Neural cell (in vitro differentiated cells): ENCODE measurements at regions not wholly inside any gene's neighbourhood (a gene's known extent, or its start where the extent isn't known, plus 50 kb on each side); places are given as distances from the start of the nearest gene placed in this dataset.
A peak's percentile ranks its signal among the peaks of the same experiment; 100 is the strongest.

Experiments
- EP300 ChIP-seq: fragments of 450-650 bp; conservative IDR thresholded peaks from 2 replicates; pipeline ENCODE4 v1.6.1; 2014; ENCODE audit warnings: antibody characterized with exemption, mild to moderate bottlenecking, moderate library complexity; ENCODE audit not compliant: poor library complexity, severe bottlenecking
- EZH2 ChIP-seq: fragments of 200-600, 300-800 bp; shearing (Covaris generic), sonication (generic); IDR thresholded peaks from 2 replicates; pipeline ENCODE4 v1.6.1; 2014; ENCODE audit warnings: antibody characterized with exemption, low read length, borderline replicate concordance, mild to moderate bottlenecking; ENCODE audit not compliant: insufficient read depth, poor library complexity, severe bottlenecking
- MXI1 ChIP-seq: fragments of 450-650 bp; conservative IDR thresholded peaks from 2 replicates; pipeline ENCODE4 v1.6.1; 2014; ENCODE audit warnings: antibody characterized with exemption, mild to moderate bottlenecking; ENCODE audit not compliant: poor library complexity, severe bottlenecking
- POLR2AphosphoS5 ChIP-seq: IDR thresholded peaks from 2 replicates; pipeline ENCODE4 v1.6.1; 2012
- REST ChIP-seq: IDR thresholded peaks from 2 replicates; pipeline ENCODE4 v1.6.1; 2012; ENCODE audit warnings: borderline replicate concordance
- TAF1 ChIP-seq: IDR thresholded peaks from 2 replicates; pipeline ENCODE4 v1.6.1; 2012; ENCODE audit warnings: low read depth
- TF ChIP-seq, protein P1 (sequence below): fragments of 450-650 bp; IDR thresholded peaks from 2 replicates; pipeline ENCODE4 v1.5.1; 2014; ENCODE audit warnings: antibody characterized with exemption, mild to moderate bottlenecking, moderate library complexity; ENCODE audit not compliant: poor library complexity, severe bottlenecking

GRCh38 chr10:111989136-111989911 lies 194.2 kb downstream of the GPAM start:
- TF ChIP-seq, protein P1, sequence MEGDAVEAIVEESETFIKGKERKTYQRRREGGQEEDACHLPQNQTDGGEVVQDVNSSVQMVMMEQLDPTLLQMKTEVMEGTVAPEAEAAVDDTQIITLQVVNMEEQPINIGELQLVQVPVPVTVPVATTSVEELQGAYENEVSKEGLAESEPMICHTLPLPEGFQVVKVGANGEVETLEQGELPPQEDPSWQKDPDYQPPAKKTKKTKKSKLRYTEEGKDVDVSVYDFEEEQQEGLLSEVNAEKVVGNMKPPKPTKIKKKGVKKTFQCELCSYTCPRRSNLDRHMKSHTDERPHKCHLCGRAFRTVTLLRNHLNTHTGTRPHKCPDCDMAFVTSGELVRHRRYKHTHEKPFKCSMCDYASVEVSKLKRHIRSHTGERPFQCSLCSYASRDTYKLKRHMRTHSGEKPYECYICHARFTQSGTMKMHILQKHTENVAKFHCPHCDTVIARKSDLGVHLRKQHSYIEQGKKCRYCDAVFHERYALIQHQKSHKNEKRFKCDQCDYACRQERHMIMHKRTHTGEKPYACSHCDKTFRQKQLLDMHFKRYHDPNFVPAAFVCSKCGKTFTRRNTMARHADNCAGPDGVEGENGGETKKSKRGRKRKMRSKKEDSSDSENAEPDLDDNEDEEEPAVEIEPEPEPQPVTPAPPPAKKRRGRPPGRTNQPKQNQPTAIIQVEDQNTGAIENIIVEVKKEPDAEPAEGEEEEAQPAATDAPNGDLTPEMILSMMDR: no peak
- no peak for TF ChIP-seq REST
- peak; percentile 7 for TF ChIP-seq POLR2AphosphoS5
- peak; percentile 22 for TF ChIP-seq EP300
- TF ChIP-seq EZH2: no peak
- no peak for TF ChIP-seq TAF1
- no peak for TF ChIP-seq MXI1
